T-helper 2 cell treated with Interferon-gamma antibody and Interleukin-4, amounts not matched to agents 100 ng/mL and 5 ng/mL, for 36 hours (primary cell): ENCODE measurements at regions not wholly inside any gene's neighbourhood (a gene's known extent, or its start where the extent isn't known, plus 50 kb on each side); places are given as distances from the start of the nearest gene placed in this dataset.

Experiments used
- intact Hi-C: fragments of 100-400 bp; cut with micrococcal nuclease; formaldehyde crosslinking; loops from one replicate; pipeline ENCODE4 v1.15.1; 2023

DNA sequence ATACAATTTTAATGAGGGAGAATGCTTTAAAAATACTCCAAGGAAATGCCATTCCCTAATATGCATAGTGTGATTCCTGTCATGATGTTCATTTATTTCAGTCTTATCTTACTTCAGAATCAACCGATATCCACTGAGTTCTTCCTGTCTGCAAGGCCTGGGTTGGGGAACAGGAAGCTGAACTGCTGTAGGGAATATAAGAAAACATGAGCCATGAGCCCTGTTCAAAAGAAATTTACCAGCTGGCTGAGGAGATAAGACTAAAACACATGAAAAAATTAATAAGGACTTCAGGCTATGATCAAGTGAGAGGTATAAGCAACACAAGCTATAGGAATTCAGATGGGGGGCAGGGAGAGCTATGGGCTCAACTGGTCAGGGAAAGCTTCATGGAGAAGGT, 184.7 kb downstream of the PLPP4 start:
- intact Hi-C loops = no loop called here

DNA sequence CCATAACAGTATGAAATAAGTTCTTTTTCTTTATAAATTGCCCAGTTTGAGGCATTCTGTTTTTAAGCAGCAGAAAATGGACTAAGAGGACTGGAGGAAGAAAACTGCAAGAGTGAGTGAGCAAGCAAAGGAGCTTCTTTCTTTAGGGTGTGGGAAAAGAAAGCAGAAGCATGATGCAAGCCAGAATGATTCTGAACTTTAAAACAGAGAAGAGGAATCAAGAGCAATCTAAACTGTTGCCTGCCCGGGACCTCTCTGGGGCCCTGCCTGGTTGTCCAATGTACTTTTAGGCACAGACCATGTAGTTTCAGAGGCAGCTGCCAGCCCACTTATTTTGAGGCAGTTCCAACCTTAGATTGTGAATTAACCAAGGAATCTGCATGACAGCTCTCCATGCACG, 186.3 kb downstream of the PLPP4 start:
- intact Hi-C loops = no loop called here

GRCh38 chr10:120644556-120645410, 187.8 kb downstream of the PLPP4 start:
- intact Hi-C loops = no loop called here

DNA sequence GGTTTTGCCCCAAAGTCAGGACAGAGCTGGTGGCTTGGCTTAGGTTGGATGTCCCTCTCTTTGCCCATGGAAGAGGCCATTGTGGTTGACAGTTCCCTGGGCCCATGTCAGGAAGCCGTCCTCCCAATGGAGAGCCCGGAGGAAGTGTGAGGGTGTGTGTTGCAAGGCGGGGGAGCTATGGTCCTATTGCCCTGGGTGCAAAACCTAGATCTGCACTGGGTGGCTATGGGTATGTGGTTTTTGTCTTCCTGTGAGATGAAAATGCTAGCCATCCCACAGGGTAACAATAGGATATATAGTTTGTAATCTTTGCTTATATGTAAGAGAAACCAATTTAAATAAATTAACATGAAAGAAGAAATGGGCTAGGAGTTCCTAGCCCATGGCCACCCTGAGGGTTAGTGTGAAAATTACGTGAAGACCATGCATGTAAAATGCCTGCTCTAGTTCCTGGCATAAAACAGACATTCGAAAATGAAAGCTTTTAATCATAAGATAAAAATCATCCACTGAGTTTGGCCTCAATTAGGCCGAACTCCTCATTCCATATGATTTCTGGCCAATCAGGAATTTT, 189.2 kb downstream of the PLPP4 start:
- intact Hi-C loops = no loop called here

DNA sequence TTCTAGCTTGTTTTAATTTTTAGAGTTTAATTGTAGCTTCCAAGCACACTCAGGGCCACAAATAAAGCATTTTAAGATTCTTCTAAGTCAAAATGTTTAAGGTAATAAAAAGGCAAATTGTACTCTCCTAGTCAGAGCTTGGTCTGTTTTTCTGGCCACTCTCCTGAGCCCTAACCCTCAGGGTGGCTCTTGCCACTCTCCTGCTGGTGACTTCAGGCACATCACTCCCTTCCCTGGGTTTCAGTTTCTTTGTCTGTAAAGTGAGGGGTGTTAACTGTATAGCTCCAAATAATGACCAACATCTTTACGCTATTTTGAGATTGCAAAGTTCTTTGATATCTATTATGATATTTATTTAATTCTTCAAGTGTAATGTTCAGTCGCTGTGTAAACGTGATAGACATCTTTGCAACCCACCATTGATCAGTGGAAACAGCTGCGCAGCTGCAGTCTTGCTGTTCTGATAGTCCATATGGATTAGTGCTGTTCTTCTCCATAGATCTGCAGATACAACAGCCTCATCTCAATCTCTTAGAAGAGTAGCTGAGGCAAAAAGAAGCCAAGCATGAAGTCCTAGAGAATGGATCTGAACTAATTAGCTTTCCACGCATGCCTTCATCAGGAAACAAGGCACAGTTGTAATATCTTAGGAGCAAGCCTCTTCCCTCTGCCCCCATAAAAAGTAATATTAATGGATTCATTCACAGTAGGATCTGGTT, 189.9 kb downstream of the PLPP4 start:
- intact Hi-C loops = no loop called here

- intact Hi-C loops = no loop called here
These were observed 193.8 kb downstream of the PLPP4 start for GRCh38 chr10:120650705-120651399.

GRCh38 chr10:120656107-120656506, 195.1 kb upstream of the WDR11 start:
- intact Hi-C loops = no loop called here

DNA sequence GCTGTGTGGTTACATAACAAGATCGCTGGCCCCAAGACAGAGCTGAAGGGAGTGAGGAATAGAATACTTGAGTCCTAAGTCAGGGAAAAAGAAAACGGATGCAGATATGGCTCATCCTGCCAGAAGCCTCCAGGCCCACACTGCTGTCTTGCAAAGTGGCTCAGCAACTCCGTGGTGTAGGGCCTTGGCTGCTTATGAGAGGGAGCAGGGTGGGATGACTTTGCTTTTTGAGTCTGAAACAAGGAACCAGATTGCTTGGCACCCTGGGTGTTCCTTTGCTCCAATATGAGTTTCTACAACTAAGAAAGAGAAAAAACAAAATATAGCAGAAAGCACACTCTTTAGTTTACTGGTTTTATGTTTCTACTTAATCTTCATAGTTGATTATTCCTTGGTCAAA, 193.8 kb upstream of the WDR11 start:
- intact Hi-C loops = no loop called here

DNA sequence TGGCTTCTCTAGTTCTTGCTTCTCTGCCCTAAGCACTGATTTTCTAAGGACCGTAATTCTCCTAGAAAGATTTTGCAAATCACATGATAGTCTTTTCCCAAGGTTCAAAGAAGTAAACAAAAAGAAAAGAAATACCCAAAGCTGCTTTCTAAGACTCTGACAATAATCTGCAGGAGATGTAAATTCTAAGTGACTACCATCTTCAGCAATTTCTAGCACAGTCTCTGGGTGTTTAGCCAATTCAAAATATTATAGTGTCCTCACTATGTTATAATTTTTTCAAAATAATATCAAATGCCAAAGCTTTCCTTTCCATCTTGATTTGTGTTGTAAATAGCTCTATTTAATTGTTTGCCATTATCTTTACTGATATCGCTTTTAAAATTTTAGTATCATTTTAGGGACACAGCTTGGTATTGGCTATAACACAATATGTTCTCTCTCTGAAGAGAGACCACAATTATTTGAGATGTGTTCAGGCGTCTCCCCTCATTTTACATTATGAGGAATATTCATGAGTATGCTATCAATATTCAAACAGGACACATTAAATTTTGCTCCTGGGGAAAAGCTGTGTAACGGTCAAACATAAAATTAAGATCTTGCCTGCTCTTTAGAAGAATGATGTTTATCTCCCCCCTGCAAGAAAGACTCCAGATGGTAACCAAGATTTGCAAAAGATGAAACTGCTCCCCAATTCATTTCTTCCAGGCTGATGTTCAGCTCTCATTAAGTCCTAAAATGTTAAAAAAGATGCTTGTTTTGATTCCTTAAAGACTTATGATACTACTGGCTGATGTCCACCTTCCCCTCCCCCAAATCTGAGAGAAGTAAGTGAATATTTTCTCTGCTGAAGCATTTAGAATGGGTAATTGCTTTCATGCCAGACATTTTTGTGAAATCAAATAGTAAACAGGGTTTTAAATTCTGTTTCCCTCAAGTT, 191.9 kb upstream of the WDR11 start:
- intact Hi-C loops = no loop called here

GRCh38 chr10:120666308-120666707, 184.9 kb upstream of the WDR11 start:
- intact Hi-C loops = no loop called here

DNA sequence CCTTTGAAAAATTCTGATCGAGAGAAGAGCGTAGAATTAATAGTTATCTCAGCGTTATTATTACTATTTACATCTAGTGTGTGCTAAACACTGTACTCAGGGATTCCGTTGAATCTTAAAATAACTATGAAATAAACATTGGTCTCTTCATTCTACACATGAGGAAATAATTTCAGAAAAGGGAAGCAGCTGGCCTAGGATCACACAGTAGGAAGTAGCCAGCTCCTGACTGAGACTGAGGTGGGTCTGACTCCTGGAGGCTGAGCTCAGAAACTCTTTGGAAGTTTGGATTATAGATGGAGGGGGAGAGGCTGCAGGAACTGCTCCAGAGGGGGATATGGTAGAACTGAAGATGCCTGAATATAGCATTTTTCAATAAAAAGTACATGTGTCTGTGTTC, 183.9 kb upstream of the WDR11 start:
- intact Hi-C loops = no loop called here

DNA sequence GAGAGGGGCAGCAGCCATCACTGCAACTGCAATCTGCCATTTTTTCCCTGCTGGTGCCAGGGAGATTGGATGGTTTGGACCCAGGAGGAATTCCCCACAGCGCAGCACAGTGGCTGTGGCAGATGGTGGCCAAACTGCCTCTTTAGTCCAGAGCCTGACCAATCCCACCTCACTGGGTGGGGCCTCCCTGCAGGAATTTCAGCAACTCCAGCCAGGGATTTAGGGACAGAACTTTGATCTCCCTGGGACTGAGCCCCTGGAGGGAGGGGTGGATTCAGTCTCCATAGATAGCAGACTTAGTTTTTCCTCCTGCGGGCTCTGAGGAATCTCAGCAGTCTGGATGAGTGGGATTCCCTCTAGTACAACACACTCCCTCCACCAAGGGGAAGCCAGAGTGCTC, 179.7 kb upstream of the WDR11 start:
- intact Hi-C loops = no loop called here

- intact Hi-C loops = no loop called here
These were observed 167.7 kb upstream of the WDR11 start for GRCh38 chr10:120683454-120683853.

- intact Hi-C loops = no loop called here
These were observed 166.9 kb upstream of the WDR11 start for GRCh38 chr10:120684226-120684625.

DNA sequence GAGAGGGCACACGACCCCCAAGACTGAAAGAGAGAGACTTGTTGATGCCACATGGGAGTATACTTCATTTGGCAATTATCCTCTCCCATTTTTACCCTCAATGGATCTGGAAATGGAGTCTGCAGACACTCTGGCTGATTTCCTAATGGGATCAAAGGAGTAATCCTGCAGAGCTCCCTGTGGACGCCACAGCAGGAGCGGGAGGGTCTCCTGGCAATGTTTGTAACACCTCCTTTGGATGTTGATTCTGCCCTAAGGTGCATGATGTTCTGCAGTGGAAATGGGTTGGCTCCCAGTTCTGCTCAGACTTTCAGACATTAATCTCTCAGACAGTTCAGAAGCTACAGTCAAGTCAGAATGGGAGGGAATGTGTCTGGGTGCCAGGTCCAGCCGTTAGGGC, 166.0 kb upstream of the WDR11 start:
- intact Hi-C loops = no loop called here

DNA sequence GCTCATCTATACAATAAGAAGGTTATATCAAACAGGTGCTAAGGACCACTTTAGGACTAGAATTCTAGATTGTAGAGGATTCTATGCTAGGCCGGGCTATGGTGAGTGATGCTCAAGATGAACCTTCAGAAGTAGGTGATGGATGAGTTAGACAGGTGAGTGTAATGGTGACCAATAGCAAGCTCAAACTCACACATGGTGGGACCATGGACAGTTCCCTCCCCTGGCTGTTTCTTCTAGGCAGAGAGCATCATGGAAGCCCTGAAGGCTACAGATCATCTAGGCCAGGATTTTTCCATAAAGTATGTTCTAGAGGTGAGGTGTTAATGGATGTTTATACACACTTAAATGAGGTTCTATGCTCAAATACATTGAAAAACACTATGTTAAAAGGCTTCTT, 162.2 kb upstream of the WDR11 start:
- intact Hi-C loops = no loop called here

- intact Hi-C loops = no loop called here
These were observed 161.2 kb upstream of the WDR11 start for GRCh38 chr10:120689777-120690529.

- intact Hi-C loops = no loop called here
These were observed 159.5 kb upstream of the WDR11 start for GRCh38 chr10:120691625-120692024.

DNA sequence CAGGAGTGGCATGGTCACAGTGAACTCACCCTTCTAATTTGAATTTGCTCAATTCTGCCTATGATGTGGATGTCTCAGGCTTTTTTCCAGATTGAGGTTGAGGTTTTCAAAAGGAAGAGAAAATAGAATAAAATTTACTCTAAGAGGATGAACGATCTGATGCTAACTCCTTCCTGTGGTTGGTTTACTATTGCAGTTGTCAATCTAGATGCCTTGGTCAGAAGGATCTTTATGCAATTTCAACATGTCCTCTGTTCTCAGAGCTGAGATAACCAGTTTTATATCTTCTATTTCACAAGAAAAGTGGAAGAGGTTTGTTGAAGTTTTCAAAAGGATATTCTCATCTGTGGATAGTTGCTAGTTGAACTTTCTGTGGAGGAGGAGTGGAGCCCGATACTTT, 150.7 kb upstream of the WDR11 start:
- intact Hi-C loops = no loop called here

DNA sequence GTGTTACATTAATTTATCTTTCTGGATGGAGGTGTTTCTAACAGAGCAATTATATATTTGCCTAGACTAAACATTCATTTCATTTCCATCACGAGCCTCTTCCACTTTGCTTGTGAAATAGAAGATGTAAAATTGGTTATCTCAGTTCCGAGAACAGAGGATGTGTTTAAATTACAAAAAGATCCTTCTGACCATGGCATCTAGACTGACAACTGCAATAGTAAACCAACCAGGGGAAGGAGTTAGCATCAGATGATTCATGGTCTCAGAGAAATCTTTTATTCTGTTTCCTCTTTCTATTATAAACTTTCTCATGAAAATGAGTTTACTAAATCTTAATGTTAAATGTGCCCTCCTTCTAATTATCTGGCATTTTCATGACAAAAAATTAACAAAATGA, 149.8 kb upstream of the WDR11 start:
- intact Hi-C loops = no loop called here
